ENCODE measurements at regions not wholly inside any gene's neighbourhood (a gene's known extent, or its start where the extent isn't known, plus 50 kb on each side); places are given as distances from the start of the nearest gene placed in this dataset.

DNA sequence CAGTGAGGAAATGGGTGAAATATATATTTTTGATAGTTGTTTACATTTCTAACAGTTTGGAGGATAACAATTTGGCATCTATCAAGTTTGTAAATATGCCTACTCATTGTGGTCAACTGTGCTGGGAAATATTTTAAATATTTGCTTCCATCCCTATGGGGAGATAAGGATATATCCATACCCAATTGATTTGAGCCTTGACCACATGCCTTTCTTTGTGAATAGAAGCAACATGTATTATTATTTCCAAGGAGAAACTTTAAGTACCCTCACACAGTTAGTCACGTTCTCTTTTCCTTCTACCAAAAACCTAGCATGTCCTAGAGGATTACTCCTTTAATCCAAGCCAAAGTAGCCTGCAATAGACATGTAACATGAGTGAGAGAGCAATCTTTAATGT, 245.4 kb upstream of the CBLB start:
- H3K4me2 ChIP-seq (ENCODE audit: low read depth, low read length, poor library complexity, severe bottlenecking): no peak overlapping the region
- no peaks in the 10 kb centered on the region for H3F3A ChIP-seq (ENCODE audit: low read depth)
- H3K27me3 ChIP-seq (ENCODE audit: insufficient read depth, low read length, poor library complexity, severe bottlenecking): no peaks in the 10 kb centered on the region
- no peaks in the 10 kb centered on the region for H3K4me1 ChIP-seq (ENCODE audit: insufficient read depth, low read length, poor library complexity, severe bottlenecking)
- H3K9ac ChIP-seq (ENCODE audit: low read depth, low read length, poor library complexity, severe bottlenecking): no peak overlapping the region
- H3K9me3 ChIP-seq (ENCODE audit: insufficient read depth, low read depth, low read length): no peaks in the 10 kb centered on the region
- no peaks in the 10 kb centered on the region for H3K36me3 ChIP-seq (ENCODE audit: insufficient read depth, low read length)
- H2AFZ ChIP-seq (ENCODE audit: low read length): no peak overlapping the region
- no peaks in the 10 kb centered on the region for H3K79me2 ChIP-seq (ENCODE audit: insufficient read depth, low read length)
- no peak overlapping the region for H3K4me3 ChIP-seq (ENCODE audit: low read length, poor library complexity, severe bottlenecking)
- no peak for TF ChIP-seq EZH2phosphoT487 (IDR thresholded peaks at IDR 0.05; ENCODE audit: borderline replicate concordance)
- TF ChIP-seq, protein P1, sequence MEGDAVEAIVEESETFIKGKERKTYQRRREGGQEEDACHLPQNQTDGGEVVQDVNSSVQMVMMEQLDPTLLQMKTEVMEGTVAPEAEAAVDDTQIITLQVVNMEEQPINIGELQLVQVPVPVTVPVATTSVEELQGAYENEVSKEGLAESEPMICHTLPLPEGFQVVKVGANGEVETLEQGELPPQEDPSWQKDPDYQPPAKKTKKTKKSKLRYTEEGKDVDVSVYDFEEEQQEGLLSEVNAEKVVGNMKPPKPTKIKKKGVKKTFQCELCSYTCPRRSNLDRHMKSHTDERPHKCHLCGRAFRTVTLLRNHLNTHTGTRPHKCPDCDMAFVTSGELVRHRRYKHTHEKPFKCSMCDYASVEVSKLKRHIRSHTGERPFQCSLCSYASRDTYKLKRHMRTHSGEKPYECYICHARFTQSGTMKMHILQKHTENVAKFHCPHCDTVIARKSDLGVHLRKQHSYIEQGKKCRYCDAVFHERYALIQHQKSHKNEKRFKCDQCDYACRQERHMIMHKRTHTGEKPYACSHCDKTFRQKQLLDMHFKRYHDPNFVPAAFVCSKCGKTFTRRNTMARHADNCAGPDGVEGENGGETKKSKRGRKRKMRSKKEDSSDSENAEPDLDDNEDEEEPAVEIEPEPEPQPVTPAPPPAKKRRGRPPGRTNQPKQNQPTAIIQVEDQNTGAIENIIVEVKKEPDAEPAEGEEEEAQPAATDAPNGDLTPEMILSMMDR (conservative IDR thresholded peaks at IDR 0.05; ENCODE audit: low read length): no peak
- no peaks in the 10 kb centered on the region for H3K9me2 ChIP-seq (replicated peaks; ENCODE audit: low read depth, low read length)
- H4K20me1 ChIP-seq (ENCODE audit: insufficient read depth, low read length, poor library complexity, severe bottlenecking): no peaks in the 10 kb centered on the region

DNA sequence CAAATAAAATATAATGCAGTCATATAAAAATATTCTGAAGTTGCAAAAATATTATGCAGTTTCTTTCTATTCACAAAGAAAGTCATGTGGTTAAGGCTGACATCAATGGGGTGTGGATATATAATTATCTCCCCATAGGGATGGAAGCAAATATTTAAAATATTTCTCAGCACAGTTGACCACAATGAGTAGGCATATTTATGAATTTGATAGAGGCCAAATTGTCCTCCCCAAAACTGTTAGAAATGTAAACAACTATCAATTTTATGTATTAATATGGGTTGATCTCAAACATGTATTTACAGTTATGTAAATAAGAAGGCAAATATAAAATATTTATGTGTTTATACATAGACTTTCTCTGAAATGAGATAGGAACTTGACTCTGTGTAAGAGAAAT, 246.0 kb upstream of the CBLB start:
- TF ChIP-seq, protein P1 (conservative IDR thresholded peaks at IDR 0.05; ENCODE audit: low read length): no peak
- TF ChIP-seq EZH2phosphoT487 (IDR thresholded peaks at IDR 0.05; ENCODE audit: borderline replicate concordance): no peak

GRCh38 chr3:106115557-106115956, 246.7 kb upstream of the CBLB start:
- Histone ChIP-seq H3F3A (ENCODE audit: low read depth) (no peaks in the 10 kb centered on the region), H3K4me3 (ENCODE audit: low read length, poor library complexity, severe bottlenecking) (no peak overlapping the region), H3K9ac (ENCODE audit: low read depth, low read length, poor library complexity, severe bottlenecking) (no peak overlapping the region), H3K4me1 (ENCODE audit: insufficient read depth, low read length, poor library complexity, severe bottlenecking) (no peaks in the 10 kb centered on the region), H3K79me2 (ENCODE audit: insufficient read depth, low read length) (no peaks in the 10 kb centered on the region), H3K27me3 (ENCODE audit: insufficient read depth, low read length, poor library complexity, severe bottlenecking) (no peaks in the 10 kb centered on the region), H3K9me2 (replicated peaks; ENCODE audit: low read depth, low read length) (no peaks in the 10 kb centered on the region), H4K20me1 (ENCODE audit: insufficient read depth, low read length, poor library complexity, severe bottlenecking) (no peaks in the 10 kb centered on the region), H3K4me2 (ENCODE audit: low read depth, low read length, poor library complexity, severe bottlenecking) (no peak overlapping the region), H3K36me3 (ENCODE audit: insufficient read depth, low read length) (no peaks in the 10 kb centered on the region), H3K9me3 (ENCODE audit: insufficient read depth, low read depth, low read length) (no peaks in the 10 kb centered on the region), H2AFZ (ENCODE audit: low read length) (no peak overlapping the region)
- TF ChIP-seq, protein P1 (conservative IDR thresholded peaks at IDR 0.05; ENCODE audit: low read length): no peak
- no peak for TF ChIP-seq EZH2phosphoT487 (IDR thresholded peaks at IDR 0.05; ENCODE audit: borderline replicate concordance)

More for the DNA sequence above, 246.0 kb upstream of the CBLB start:
- Histone ChIP-seq H3K4me2 (ENCODE audit: low read depth, low read length, poor library complexity, severe bottlenecking) (no peak overlapping the region), H3K9ac (ENCODE audit: low read depth, low read length, poor library complexity, severe bottlenecking) (no peak overlapping the region), H3K4me3 (ENCODE audit: low read length, poor library complexity, severe bottlenecking) (no peak overlapping the region), H3K4me1 (ENCODE audit: insufficient read depth, low read length, poor library complexity, severe bottlenecking) (no peaks in the 10 kb centered on the region), H3K36me3 (ENCODE audit: insufficient read depth, low read length) (no peaks in the 10 kb centered on the region), H3K27me3 (ENCODE audit: insufficient read depth, low read length, poor library complexity, severe bottlenecking) (no peaks in the 10 kb centered on the region), H2AFZ (ENCODE audit: low read length) (no peak overlapping the region), H4K20me1 (ENCODE audit: insufficient read depth, low read length, poor library complexity, severe bottlenecking) (no peaks in the 10 kb centered on the region), H3K9me3 (ENCODE audit: insufficient read depth, low read depth, low read length) (no peaks in the 10 kb centered on the region), H3F3A (ENCODE audit: low read depth) (no peaks in the 10 kb centered on the region), H3K9me2 (replicated peaks; ENCODE audit: low read depth, low read length) (no peaks in the 10 kb centered on the region), H3K79me2 (ENCODE audit: insufficient read depth, low read length) (no peaks in the 10 kb centered on the region)
